Inferior parietal cortex (tissue), 1 donor: ENCODE measurements at regions not wholly inside any gene's neighbourhood (a gene's known extent, or its start where the extent isn't known, plus 50 kb on each side); places are given as distances from the start of the nearest gene placed in this dataset.
"Not testable (repeated sequence)": the region's sequence is repeated elsewhere in the genome, so short reads cannot be mapped to it uniquely, and the experiment has no call there.

Experiments used
- DNase-seq: peaks from one replicate; pipeline ENCODE4 v3.0.0-alpha.2; 2016; ENCODE audit errors: extremely low spot score

- no peak for DNase-seq
These were observed 891.8 kb upstream of the SLITRK1 start for GRCh38 chr13:84774111-84774510.

GRCh38 chr13:84760956-84761355 is 878.7 kb upstream of the SLITRK1 start:
- no peak for DNase-seq

- DNase-seq: no peak
These were observed 866.9 kb upstream of the SLITRK1 start for GRCh38 chr13:84749126-84749525.

GRCh38 chr13:84745051-84745551 is 862.8 kb upstream of the SLITRK1 start:
- no peak for DNase-seq

- no peak for DNase-seq
These were observed 861.9 kb upstream of the SLITRK1 start for GRCh38 chr13:84744203-84744602.

- DNase-seq: no peak
These were observed 859.0 kb upstream of the SLITRK1 start for GRCh38 chr13:84741253-84741652.

GRCh38 chr13:84739021-84739420 is 856.7 kb upstream of the SLITRK1 start:
- no peak for DNase-seq

GRCh38 chr13:84737661-84738060 is 855.4 kb upstream of the SLITRK1 start:
- no peak for DNase-seq

GRCh38 chr13:84730376-84730775 is 848.1 kb upstream of the SLITRK1 start:
- DNase-seq: no peak

GRCh38 chr13:84705982-84706710 is 823.9 kb upstream of the SLITRK1 start:
- no peak for DNase-seq

- DNase-seq: no peak
These were observed 819.9 kb upstream of the SLITRK1 start for GRCh38 chr13:84702174-84702573.

- DNase-seq: not testable (repeated sequence)
These were observed 815.3 kb upstream of the SLITRK1 start for GRCh38 chr13:84697591-84697990.

- DNase-seq: no peak
These were observed 804.7 kb upstream of the SLITRK1 start for GRCh38 chr13:84686973-84687372.

GRCh38 chr13:84686458-84686857 is 804.2 kb upstream of the SLITRK1 start:
- DNase-seq: no peak

GRCh38 chr13:84684804-84685203 is 802.5 kb upstream of the SLITRK1 start:
- no peak for DNase-seq

- DNase-seq: no peak
These were observed 801.9 kb upstream of the SLITRK1 start for GRCh38 chr13:84684048-84684662.

- no peak for DNase-seq
These were observed 801.2 kb upstream of the SLITRK1 start for GRCh38 chr13:84683448-84683847.

- no peak for DNase-seq
These were observed 795.6 kb upstream of the SLITRK1 start for GRCh38 chr13:84677836-84678235.

- no peak for DNase-seq
These were observed 790.3 kb upstream of the SLITRK1 start for GRCh38 chr13:84672616-84673015.

GRCh38 chr13:84670245-84670644 is 788.0 kb upstream of the SLITRK1 start:
- DNase-seq: no peak

GRCh38 chr13:84668637-84669036 is 786.4 kb upstream of the SLITRK1 start:
- DNase-seq: no peak

- no peak for DNase-seq
These were observed 780.2 kb upstream of the SLITRK1 start for GRCh38 chr13:84662491-84662890.

GRCh38 chr13:84661718-84662117 is 779.4 kb upstream of the SLITRK1 start:
- no peak for DNase-seq

GRCh38 chr13:84659359-84659661 is 777.0 kb upstream of the SLITRK1 start:
- no peak for DNase-seq
